Suprapubic skin (tissue), 4 donors: ENCODE measurements at regions not wholly inside any gene's neighbourhood (a gene's known extent, or its start where the extent isn't known, plus 50 kb on each side); places are given as distances from the start of the nearest gene placed in this dataset.

Source experiments
- DNase-seq, 2 donors: peaks; one replicate each; pipeline ENCODE4 v3.0.0-alpha.2; 2019; ENCODE audit warnings: low spot score in 2 of 2
- H3K27ac ChIP-seq: fragments of 200-600 bp; sonication (generic); one replicate; pipeline ENCODE4 v1.5.1; 2019
- H3K27me3 ChIP-seq: fragments of 200-600 bp; sonication (generic); one replicate; pipeline ENCODE4 v1.5.1; 2019
- H3K36me3 ChIP-seq: fragments of 200-600 bp; sonication (generic); one replicate; pipeline ENCODE4 v1.5.1; 2019
- H3K4me1 ChIP-seq: fragments of 200-600 bp; sonication (generic); one replicate; pipeline ENCODE4 v1.5.1; 2019
- H3K4me3 ChIP-seq: fragments of 200-600 bp; sonication (generic); one replicate; pipeline ENCODE4 v1.5.1; 2019; ENCODE audit warnings: mild to moderate bottlenecking
- H3K9me3 ChIP-seq: fragments of 200-600 bp; sonication (generic); one replicate; pipeline ENCODE4 v1.5.1; 2019
- EP300 ChIP-seq: sonication (generic); formaldehyde crosslinking; IDR thresholded peaks from one replicate; pipeline ENCODE4 v1.6.1; 2017; ENCODE audit warnings: antibody characterized with exemption
- POLR2A ChIP-seq, 2 donors: fragments of 450-650 bp; IDR thresholded peaks; one replicate each; pipeline ENCODE4 v1.6.1; 2017; ENCODE audit warnings: antibody characterized with exemption in 2 of 2, mild to moderate bottlenecking in 2 of 2, moderate library complexity in 2 of 2
- POLR2AphosphoS5 ChIP-seq, 3 donors: sonication (generic); formaldehyde crosslinking; IDR thresholded peaks; one replicate each; pipeline ENCODE4 v1.6.1; 2017; ENCODE audit warnings: antibody characterized with exemption in 3 of 3
- WGBS: methylation state at CpG from one replicate; pipeline ENCODE4 v1.1.5; 2018; 5-methylcytosine and 5-hydroxymethylcytosine counted together
- TF ChIP-seq, protein P1 (sequence below), 2 donors: fragments of 200-600 bp in 1 of 2; fragments of 450-650 bp in 1 of 2; sonication (generic) in 1 of 2; IDR thresholded peaks; one replicate each; pipeline ENCODE4 v1.5.1; 2016 to 2019; ENCODE audit warnings: antibody characterized with exemption in 2 of 2, mild to moderate bottlenecking in 1 of 2, moderate library complexity in 1 of 2

DNA sequence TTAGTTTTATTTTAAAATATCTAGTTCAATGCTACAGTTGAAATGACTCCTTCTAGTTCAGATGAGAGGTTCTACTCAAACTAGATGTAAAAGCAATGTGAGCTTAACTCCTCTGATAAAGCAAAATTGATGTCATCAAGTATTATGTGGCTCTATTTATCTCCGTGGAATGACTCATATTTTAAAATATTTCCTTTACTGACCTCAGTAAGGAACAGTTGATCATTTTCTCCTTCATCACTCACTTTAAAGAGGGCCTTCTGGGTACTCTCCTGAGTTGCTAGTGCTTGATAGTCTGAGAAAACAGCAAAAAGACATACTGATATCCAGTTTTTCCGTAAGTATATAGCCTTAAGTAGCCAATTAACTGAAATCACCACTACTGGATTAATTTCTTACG lies 1099.3 kb downstream of the ROBO2 start:
- no peaks in the 10 kb centered on the region for H3K4me1 ChIP-seq
- H3K27ac ChIP-seq, result no peak overlapping the region
- TF ChIP-seq POLR2A (IDR thresholded peaks at IDR 0.05), result no peak
- TF ChIP-seq, protein P1, sequence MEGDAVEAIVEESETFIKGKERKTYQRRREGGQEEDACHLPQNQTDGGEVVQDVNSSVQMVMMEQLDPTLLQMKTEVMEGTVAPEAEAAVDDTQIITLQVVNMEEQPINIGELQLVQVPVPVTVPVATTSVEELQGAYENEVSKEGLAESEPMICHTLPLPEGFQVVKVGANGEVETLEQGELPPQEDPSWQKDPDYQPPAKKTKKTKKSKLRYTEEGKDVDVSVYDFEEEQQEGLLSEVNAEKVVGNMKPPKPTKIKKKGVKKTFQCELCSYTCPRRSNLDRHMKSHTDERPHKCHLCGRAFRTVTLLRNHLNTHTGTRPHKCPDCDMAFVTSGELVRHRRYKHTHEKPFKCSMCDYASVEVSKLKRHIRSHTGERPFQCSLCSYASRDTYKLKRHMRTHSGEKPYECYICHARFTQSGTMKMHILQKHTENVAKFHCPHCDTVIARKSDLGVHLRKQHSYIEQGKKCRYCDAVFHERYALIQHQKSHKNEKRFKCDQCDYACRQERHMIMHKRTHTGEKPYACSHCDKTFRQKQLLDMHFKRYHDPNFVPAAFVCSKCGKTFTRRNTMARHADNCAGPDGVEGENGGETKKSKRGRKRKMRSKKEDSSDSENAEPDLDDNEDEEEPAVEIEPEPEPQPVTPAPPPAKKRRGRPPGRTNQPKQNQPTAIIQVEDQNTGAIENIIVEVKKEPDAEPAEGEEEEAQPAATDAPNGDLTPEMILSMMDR (IDR thresholded peaks at IDR 0.05), result no peak
- H3K27me3 ChIP-seq, result no peaks in the 10 kb centered on the region
- H3K36me3 ChIP-seq, result no peaks in the 10 kb centered on the region
- H3K9me3 ChIP-seq, result no peaks in the 10 kb centered on the region
- no peak overlapping the region for H3K4me3 ChIP-seq
- 88% methylated on average over 3 of the region's 3 CpGs for WGBS
- DNase-seq, result no peak

DNA sequence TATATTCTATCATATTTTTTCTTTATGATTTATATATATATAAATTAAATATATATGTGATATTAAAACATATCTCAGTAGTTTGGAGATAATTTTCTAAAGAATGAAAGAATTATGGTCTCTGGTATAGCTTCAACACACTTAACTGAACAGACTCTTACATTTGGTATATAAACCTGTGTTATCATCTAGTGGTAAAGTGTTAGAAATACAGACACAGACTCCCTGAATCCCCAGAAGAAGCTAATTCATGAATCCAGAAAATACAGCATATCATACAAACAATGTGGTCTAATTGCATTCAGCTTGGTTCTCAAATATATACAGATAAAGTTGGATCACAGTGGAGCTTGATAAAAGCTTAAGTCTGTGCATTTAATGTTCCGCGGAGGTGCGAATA lies 1100.4 kb downstream of the ROBO2 start:
- Histone ChIP-seq H3K27ac (no peak overlapping the region), H3K4me1 (no peaks in the 10 kb centered on the region), H3K27me3 (no peaks in the 10 kb centered on the region), H3K4me3 (no peak overlapping the region), H3K36me3 (no peaks in the 10 kb centered on the region), H3K9me3 (no peaks in the 10 kb centered on the region)
- TF ChIP-seq EP300 (no peak), POLR2AphosphoS5 (IDR thresholded peaks at IDR 0.05) (no peak), POLR2A (IDR thresholded peaks at IDR 0.05) (no peak)
- TF ChIP-seq, protein P1 (IDR thresholded peaks at IDR 0.05), result no peak
- WGBS, result 93% methylated on average over 3 of the region's 3 CpGs
- no peak for DNase-seq

GRCh38 chr3:78140866-78141265 lies 1101.0 kb downstream of the ROBO2 start:
- H3K9me3 ChIP-seq, result no peaks in the 10 kb centered on the region
- no peaks in the 10 kb centered on the region for H3K4me1 ChIP-seq
- TF ChIP-seq POLR2A (IDR thresholded peaks at IDR 0.05) (no peak), EP300 (no peak), POLR2AphosphoS5 (IDR thresholded peaks at IDR 0.05) (no peak)
- TF ChIP-seq, protein P1 (IDR thresholded peaks at IDR 0.05), result no peak
- no peak overlapping the region for H3K4me3 ChIP-seq
- 66% methylated on average over 1 of the region's 1 CpG for WGBS
- H3K36me3 ChIP-seq, result no peaks in the 10 kb centered on the region
- no peak for DNase-seq
- H3K27ac ChIP-seq, result no peak overlapping the region
- no peaks in the 10 kb centered on the region for H3K27me3 ChIP-seq

DNA sequence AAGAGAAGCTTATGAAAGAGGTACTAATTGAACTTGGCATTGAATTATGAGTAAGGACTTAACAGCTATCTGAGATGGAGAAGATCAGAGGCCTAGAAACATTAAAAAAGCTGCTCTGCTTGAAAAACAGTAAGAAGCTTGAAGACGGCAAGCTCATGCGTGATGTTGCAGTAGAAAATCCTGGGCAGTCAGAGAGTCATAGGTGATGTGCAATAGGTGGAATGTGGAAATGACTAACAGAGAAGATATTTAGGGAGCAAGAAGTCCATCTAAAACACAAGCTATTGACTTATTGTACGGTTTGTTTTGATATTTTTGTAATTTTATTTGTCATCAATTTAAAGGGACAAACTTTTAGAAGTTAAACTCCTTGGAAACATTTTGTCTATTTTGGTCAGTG lies 1101.4 kb downstream of the ROBO2 start:
- no peaks in the 10 kb centered on the region for H3K36me3 ChIP-seq
- DNase-seq, result no peak
- H3K9me3 ChIP-seq, result no peaks in the 10 kb centered on the region
- TF ChIP-seq POLR2AphosphoS5 (IDR thresholded peaks at IDR 0.05), result no peak
- no peak for TF ChIP-seq POLR2A (IDR thresholded peaks at IDR 0.05)
- no peak for TF ChIP-seq EP300
- TF ChIP-seq, protein P1 (IDR thresholded peaks at IDR 0.05), result no peak
- H3K4me1 ChIP-seq, result no peaks in the 10 kb centered on the region
- no peaks in the 10 kb centered on the region for H3K27me3 ChIP-seq
- no peak overlapping the region for H3K27ac ChIP-seq
- WGBS, result 90% methylated on average over 3 of the region's 3 CpGs
- no peak overlapping the region for H3K4me3 ChIP-seq

GRCh38 chr3:78143000-78143399 lies 1103.1 kb downstream of the ROBO2 start:
- H3K9me3 ChIP-seq, result no peaks in the 10 kb centered on the region
- H3K27me3 ChIP-seq, result no peaks in the 10 kb centered on the region
- WGBS, result 83% methylated on average over 1 of the region's 1 CpG
- H3K27ac ChIP-seq, result no peak overlapping the region
- no peaks in the 10 kb centered on the region for H3K4me1 ChIP-seq
- no peak overlapping the region for H3K4me3 ChIP-seq
- DNase-seq, result no peak
- no peaks in the 10 kb centered on the region for H3K36me3 ChIP-seq
- TF ChIP-seq EP300, result no peak
- TF ChIP-seq, protein P1 (IDR thresholded peaks at IDR 0.05), result no peak
